Activated naive CD8-positive, alpha-beta T cell treated with anti-CD3 and anti-CD28 coated beads, Interleukin-2, amount 50 U/mL, for 24 hours (primary cell): ENCODE measurements at regions not wholly inside any gene's neighbourhood (a gene's known extent, or its start where the extent isn't known, plus 50 kb on each side); places are given as distances from the start of the nearest gene placed in this dataset.

Source experiments
- ATAC-seq: fragments of 150-1000 bp; cut with Tn5 transposase; one replicate; pipeline ENCODE4 v1.10.0; 2021
- DNase-seq: peaks from one replicate; pipeline ENCODE4 v3.0.0; 2021
- H3K27ac Mint-ChIP-seq: one replicate; pipeline ENCODE4 v1.8.0; 2021; ENCODE audit warnings: mild to moderate bottlenecking, mixed read lengths
- H3K27me3 Mint-ChIP-seq: one replicate; pipeline ENCODE4 v1.8.0; 2021; ENCODE audit warnings: mixed read lengths
- H3K36me3 Mint-ChIP-seq: one replicate; pipeline ENCODE4 v1.8.0; 2021; ENCODE audit warnings: low read depth, mixed read lengths
- H3K4me1 Mint-ChIP-seq: one replicate; pipeline ENCODE4 v1.8.0; 2021; ENCODE audit warnings: mixed read lengths
- H3K4me3 Mint-ChIP-seq: one replicate; pipeline ENCODE4 v1.8.0; 2021; ENCODE audit warnings: mild to moderate bottlenecking, moderate library complexity, mixed read lengths
- H3K9me3 Mint-ChIP-seq: one replicate; pipeline ENCODE4 v1.8.0; 2021; ENCODE audit warnings: mixed read lengths

GRCh38 chr12:46472893-46473633 is 100.5 kb upstream of the SLC38A2 start:
- DNase-seq: no peak
- H3K9me3 Mint-ChIP-seq: no peaks in the 10 kb centered on the region
- H3K4me3 Mint-ChIP-seq: peak overlapping the region; percentile 24
- no peaks in the 10 kb centered on the region for H3K27me3 Mint-ChIP-seq
- no peak for ATAC-seq
- peak overlapping the region; percentile 79 for H3K27ac Mint-ChIP-seq
- H3K4me1 Mint-ChIP-seq: peaks cover 34% of the 10 kb centered on the region
- H3K36me3 Mint-ChIP-seq: no peaks in the 10 kb centered on the region

- Mint-ChIP-seq H3K9me3 (no peaks in the 10 kb centered on the region), H3K36me3 (no peaks in the 10 kb centered on the region), H3K27me3 (no peaks in the 10 kb centered on the region), H3K27ac (no peak overlapping the region), H3K4me1 (peaks cover 37% of the 10 kb centered on the region), H3K4me3 (no peak overlapping the region)
- ATAC-seq (no peak), DNase-seq (no peak)
Observed at GRCh38 chr12:46472144-46472705, 99.7 kb upstream of the SLC38A2 start.

GRCh38 chr12:46471404-46471803 is 98.8 kb upstream of the SLC38A2 start:
- Mint-ChIP-seq H3K27me3 (no peaks in the 10 kb centered on the region), H3K4me3 (no peak overlapping the region), H3K4me1 (peaks cover 41% of the 10 kb centered on the region), H3K9me3 (no peaks in the 10 kb centered on the region), H3K36me3 (no peaks in the 10 kb centered on the region), H3K27ac (no peak overlapping the region)
- DNase-seq (no peak), ATAC-seq (no peak)

- H3K9me3 Mint-ChIP-seq: no peaks in the 10 kb centered on the region
- no peak for DNase-seq
- no peak for ATAC-seq
- H3K27ac Mint-ChIP-seq: peak overlapping the region; percentile 0
- H3K4me3 Mint-ChIP-seq: peak overlapping the region; percentile 26
- H3K4me1 Mint-ChIP-seq: peaks cover 41% of the 10 kb centered on the region
- no peaks in the 10 kb centered on the region for H3K27me3 Mint-ChIP-seq
- no peaks in the 10 kb centered on the region for H3K36me3 Mint-ChIP-seq
Observed at GRCh38 chr12:46470975-46471374, 98.4 kb upstream of the SLC38A2 start.

GRCh38 chr12:46470036-46470627 is 97.6 kb upstream of the SLC38A2 start:
- ATAC-seq (peak; percentile 98), DNase-seq (peak; percentile 40)
- Mint-ChIP-seq H3K36me3 (no peaks in the 10 kb centered on the region), H3K4me3 (peak overlapping the region; percentile 76), H3K27ac (peak overlapping the region; percentile 80), H3K9me3 (no peaks in the 10 kb centered on the region), H3K27me3 (no peaks in the 10 kb centered on the region), H3K4me1 (peaks cover 41% of the 10 kb centered on the region)

- Mint-ChIP-seq H3K9me3 (no peaks in the 10 kb centered on the region), H3K27ac (no peak overlapping the region), H3K4me1 (peaks cover 40% of the 10 kb centered on the region), H3K27me3 (no peaks in the 10 kb centered on the region), H3K36me3 (no peaks in the 10 kb centered on the region), H3K4me3 (no peak overlapping the region)
- DNase-seq (no peak), ATAC-seq (peak; percentile 50)
Observed at GRCh38 chr12:46468813-46469212, 96.2 kb upstream of the SLC38A2 start.

- ATAC-seq (no peak), DNase-seq (no peak)
- H3K27ac Mint-ChIP-seq: no peak overlapping the region
- H3K4me1 Mint-ChIP-seq: peaks cover 33% of the 10 kb centered on the region
- H3K9me3 Mint-ChIP-seq: no peaks in the 10 kb centered on the region
- H3K4me3 Mint-ChIP-seq: no peak overlapping the region
- no peaks in the 10 kb centered on the region for H3K27me3 Mint-ChIP-seq
- no peaks in the 10 kb centered on the region for H3K36me3 Mint-ChIP-seq
Observed at GRCh38 chr12:46468160-46468559, 95.6 kb upstream of the SLC38A2 start.

GRCh38 chr12:46465307-46465706 is 92.7 kb upstream of the SLC38A2 start:
- DNase-seq (no peak), ATAC-seq (no peak)
- no peaks in the 10 kb centered on the region for H3K36me3 Mint-ChIP-seq
- no peak overlapping the region for H3K27ac Mint-ChIP-seq
- no peaks in the 10 kb centered on the region for H3K9me3 Mint-ChIP-seq
- H3K4me3 Mint-ChIP-seq: no peak overlapping the region
- peaks cover 29% of the 10 kb centered on the region for H3K4me1 Mint-ChIP-seq
- H3K27me3 Mint-ChIP-seq: no peaks in the 10 kb centered on the region

- Mint-ChIP-seq H3K4me3 (no peak overlapping the region), H3K27ac (no peak overlapping the region), H3K4me1 (peaks cover 29% of the 10 kb centered on the region), H3K27me3 (no peaks in the 10 kb centered on the region), H3K9me3 (no peaks in the 10 kb centered on the region), H3K36me3 (no peaks in the 10 kb centered on the region)
- ATAC-seq (no peak), DNase-seq (no peak)
Observed at GRCh38 chr12:46464863-46465262, 92.3 kb upstream of the SLC38A2 start.

GRCh38 chr12:46462641-46463355 is 90.2 kb upstream of the SLC38A2 start:
- DNase-seq (no peak), ATAC-seq (no peak)
- no peaks in the 10 kb centered on the region for H3K27me3 Mint-ChIP-seq
- no peak overlapping the region for H3K4me3 Mint-ChIP-seq
- H3K36me3 Mint-ChIP-seq: no peaks in the 10 kb centered on the region
- H3K4me1 Mint-ChIP-seq: peaks cover 43% of the 10 kb centered on the region
- H3K27ac Mint-ChIP-seq: no peak overlapping the region
- no peaks in the 10 kb centered on the region for H3K9me3 Mint-ChIP-seq

GRCh38 chr12:46461907-46462640 is 89.5 kb upstream of the SLC38A2 start:
- no peak overlapping the region for H3K27ac Mint-ChIP-seq
- no peak for ATAC-seq
- no peaks in the 10 kb centered on the region for H3K36me3 Mint-ChIP-seq

GRCh38 chr12:46461459-46461858 is 88.9 kb upstream of the SLC38A2 start:
- no peaks in the 10 kb centered on the region for H3K9me3 Mint-ChIP-seq
- H3K27me3 Mint-ChIP-seq: no peaks in the 10 kb centered on the region
- H3K4me1 Mint-ChIP-seq: peaks cover 49% of the 10 kb centered on the region
- DNase-seq (no peak), ATAC-seq (no peak)
- H3K36me3 Mint-ChIP-seq: no peaks in the 10 kb centered on the region
- H3K27ac Mint-ChIP-seq: no peak overlapping the region
- no peak overlapping the region for H3K4me3 Mint-ChIP-seq

More at GRCh38 chr12:46461907-46462640, 89.5 kb upstream of the SLC38A2 start:
- H3K9me3 Mint-ChIP-seq: no peaks in the 10 kb centered on the region
- H3K4me3 Mint-ChIP-seq: no peak overlapping the region
- peaks cover 45% of the 10 kb centered on the region for H3K4me1 Mint-ChIP-seq
- DNase-seq: no peak
- no peaks in the 10 kb centered on the region for H3K27me3 Mint-ChIP-seq

GRCh38 chr12:46460682-46461210 is 88.2 kb upstream of the SLC38A2 start:
- DNase-seq: no peak
- H3K4me3 Mint-ChIP-seq: peak overlapping the region; percentile 10
- H3K4me1 Mint-ChIP-seq: peaks cover 56% of the 10 kb centered on the region
- H3K27ac Mint-ChIP-seq: peak overlapping the region; percentile 68
- H3K36me3 Mint-ChIP-seq: no peaks in the 10 kb centered on the region
- no peaks in the 10 kb centered on the region for H3K27me3 Mint-ChIP-seq
- no peaks in the 10 kb centered on the region for H3K9me3 Mint-ChIP-seq
- ATAC-seq: peak; percentile 72
